GM12891 (cell line): ENCODE measurements at regions not wholly inside any gene's neighbourhood (a gene's known extent, or its start where the extent isn't known, plus 50 kb on each side); places are given as distances from the start of the nearest gene placed in this dataset.
"Not testable (repeated sequence)": the region's sequence is repeated elsewhere in the genome, so short reads cannot be mapped to it uniquely, and the experiment has no call there.

Source experiments
- POLR2A ChIP-seq: IDR thresholded peaks from 2 replicates; pipeline ENCODE4 v1.6.1; 2011; ENCODE audit warnings: low read depth, low read length, control low read depth
- POLR2AphosphoS5 ChIP-seq: IDR thresholded peaks from 2 replicates; pipeline ENCODE4 v1.6.1; 2011; ENCODE audit warnings: low read depth, low read length, control low read depth
- POU2F2 ChIP-seq: IDR thresholded peaks from 2 replicates; pipeline ENCODE4 v1.6.1; 2011; ENCODE audit warnings: low read depth, mild to moderate bottlenecking, control low read depth, low read length, moderate library complexity
- TAF1 ChIP-seq: IDR thresholded peaks from 2 replicates; pipeline ENCODE4 v1.6.1; 2011; ENCODE audit warnings: low read depth, low read length, control low read depth

DNA sequence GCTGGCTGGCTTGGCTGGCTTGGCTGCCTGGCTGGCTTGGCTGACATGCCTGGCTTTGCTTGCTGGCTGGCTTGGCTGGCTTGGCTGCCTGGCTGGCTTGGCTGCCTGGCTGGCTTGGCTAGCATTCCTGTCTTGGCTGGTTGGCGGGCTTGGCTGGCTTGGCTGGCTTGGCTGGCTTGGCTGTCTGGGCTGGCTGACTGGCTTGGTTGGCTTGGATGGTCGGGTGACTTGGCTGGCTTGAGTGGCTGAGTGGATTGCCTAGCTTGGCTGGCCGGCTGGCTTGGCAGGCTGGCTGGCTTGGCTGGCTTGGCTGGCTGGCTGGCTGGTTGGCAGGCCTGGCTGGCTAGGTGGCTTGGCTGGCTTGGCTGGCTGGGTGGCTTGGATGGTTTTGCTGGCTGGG lies 2832.3 kb downstream of the RPIA start:
- not testable (repeated sequence) for TF ChIP-seq POLR2AphosphoS5, POLR2A, POU2F2, TAF1
